ENCODE measurements at regions not wholly inside any gene's neighbourhood (a gene's known extent, or its start where the extent isn't known, plus 50 kb on each side); places are given as distances from the start of the nearest gene placed in this dataset.

DNA sequence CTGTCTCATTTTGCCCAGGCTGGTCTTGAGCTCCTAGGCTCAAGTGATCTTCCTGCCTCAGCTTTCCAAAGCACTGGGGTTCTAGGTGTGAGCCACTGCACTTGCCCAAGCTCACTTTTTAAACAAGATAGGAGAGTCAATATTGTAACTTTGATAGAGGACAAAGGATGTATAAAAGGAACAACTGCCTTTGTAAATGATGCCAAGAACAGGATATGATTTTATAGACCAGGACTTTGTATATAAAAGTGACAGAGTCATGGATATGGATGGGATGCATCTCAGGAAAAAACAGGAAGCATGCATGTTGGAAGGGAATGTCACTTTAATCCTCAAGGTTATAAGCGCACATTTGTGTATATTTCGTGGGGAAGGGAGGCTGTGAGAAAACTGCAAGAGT, 338.4 kb downstream of the PRL start:
- TF ChIP-seq EZH2 (IDR thresholded peaks at IDR 0.05; ENCODE audit: insufficient read depth, poor library complexity, severe bottlenecking) (no peak), EZH2phosphoT487 (IDR thresholded peaks at IDR 0.05; ENCODE audit: insufficient read depth, low read depth) (no peak)
